Stimulated activated CD8-positive, alpha-beta memory T cell treated with anti-CD3 and anti-CD28 coated beads, Interleukin-2, amount 100 ng/mL, for 1 hour (primary cell): ENCODE measurements at regions not wholly inside any gene's neighbourhood (a gene's known extent, or its start where the extent isn't known, plus 50 kb on each side); places are given as distances from the start of the nearest gene placed in this dataset.

ENCODE experiments used
- DNase-seq, 2 donors: peaks; one replicate each; pipeline ENCODE4 v3.0.0-alpha.2; 2020; ENCODE audit warnings: low read depth in 2 of 2

- DNase-seq, result no peak
These were observed 120.7 kb upstream of the GSE1 start for GRCh38 chr16:85492295-85492864.

DNA sequence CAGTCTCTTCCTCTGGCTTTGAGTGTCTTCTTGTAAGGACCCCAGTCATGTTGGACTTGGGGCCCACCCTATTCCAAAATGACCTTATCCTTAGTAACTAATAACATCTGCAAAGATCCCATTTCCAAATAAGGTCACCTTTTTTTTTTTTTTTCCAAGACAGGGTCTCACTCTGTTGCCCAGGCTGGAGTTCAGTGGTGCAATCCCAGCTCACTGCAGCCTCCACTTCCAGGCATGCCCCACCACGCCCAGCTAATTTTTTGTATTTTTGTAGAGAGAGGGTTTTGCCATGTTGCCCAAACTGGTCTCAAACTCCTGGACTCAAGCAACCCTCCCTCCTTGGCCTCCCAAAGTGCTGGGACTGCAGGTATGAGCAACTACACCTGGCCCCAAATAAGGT lies 118.8 kb upstream of the GSE1 start:
- no peak for DNase-seq

DNA sequence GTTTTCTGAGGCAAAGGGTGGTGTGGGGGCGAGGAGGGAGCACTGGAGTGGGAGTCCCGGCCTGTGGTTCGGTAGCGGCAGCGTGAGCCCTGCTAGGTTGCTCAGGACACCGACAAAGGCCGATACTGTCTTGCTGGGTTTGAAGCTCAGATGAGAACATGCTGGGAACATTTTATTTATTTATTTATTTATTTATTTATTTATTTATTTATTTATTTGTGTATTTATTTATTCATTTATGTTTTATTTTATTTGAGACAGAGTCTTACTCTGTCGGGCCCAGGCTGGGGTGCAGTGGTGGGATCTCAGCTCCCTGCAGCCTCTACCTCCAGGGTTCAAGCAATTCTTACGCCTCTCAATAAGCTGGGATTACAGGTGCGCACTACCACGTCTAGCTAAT lies 117.9 kb upstream of the GSE1 start:
- no peak for DNase-seq

DNA sequence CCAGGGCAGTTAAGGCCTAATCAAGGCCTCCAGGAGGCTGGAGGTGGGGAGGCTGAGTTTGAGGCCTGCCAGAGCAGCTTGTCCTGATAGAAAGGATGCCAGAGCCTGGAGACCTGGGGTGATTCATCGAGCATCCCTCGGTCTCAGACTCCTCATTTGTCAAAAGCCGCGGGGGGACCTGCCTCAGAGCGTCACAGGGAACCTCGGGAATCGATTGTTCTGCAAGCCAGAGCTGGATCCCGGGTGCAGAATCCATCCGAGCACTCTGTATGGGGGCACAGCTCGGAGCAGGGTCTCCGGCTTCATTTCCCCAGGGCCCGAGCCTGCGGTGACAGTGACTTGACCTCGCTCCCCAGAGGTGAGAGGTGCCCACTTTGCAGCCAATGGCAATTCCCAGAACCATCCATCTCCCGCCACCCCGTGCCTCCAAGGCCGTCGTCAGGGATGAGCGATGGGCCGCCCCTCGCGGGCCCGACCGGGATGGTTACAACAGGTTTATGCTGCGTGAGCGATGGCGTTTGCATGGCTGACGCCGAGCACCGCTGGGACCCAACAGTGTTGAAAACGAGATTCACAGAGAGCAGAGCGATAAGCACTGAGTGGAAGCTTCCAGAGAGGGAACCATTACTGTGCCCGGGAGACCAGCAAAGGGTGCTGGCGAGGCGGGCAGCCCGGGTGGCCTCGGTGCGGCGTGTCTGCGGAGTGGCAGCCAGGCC lies 117.1 kb upstream of the GSE1 start:
- no peak for DNase-seq

DNA sequence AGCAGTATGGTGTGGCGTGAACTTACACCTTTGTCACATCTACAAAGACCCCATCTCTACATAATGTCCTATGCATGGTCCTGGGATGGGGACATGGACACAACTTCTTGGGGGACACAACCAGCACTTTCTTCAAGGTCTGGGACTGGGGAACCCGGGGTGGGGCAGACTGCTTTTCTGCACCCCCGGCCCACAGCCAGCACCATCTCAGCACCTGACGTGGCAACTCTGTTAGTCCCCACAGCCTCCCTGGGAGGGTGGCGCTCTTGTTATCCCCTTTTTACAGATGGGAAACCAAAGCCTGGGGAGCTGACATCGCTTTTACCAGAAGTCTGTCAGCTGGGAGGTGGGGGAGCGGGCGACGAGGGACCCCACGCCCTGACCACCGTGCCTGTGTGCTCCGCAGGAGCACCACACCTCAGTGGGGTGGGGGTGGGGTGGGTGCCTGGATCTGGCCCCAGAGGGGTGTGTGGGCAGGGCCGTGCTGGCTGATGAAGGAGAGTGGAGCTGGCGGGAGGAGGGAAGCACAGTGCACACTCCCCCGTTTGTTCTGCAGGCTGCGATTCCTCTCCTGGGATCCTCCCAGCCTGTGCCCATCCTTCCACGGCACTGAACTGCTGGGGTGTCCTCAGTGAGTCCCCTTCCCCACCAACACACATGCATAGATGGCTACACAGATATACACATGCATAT lies 115.4 kb upstream of the GSE1 start:
- DNase-seq, result no peak

DNA sequence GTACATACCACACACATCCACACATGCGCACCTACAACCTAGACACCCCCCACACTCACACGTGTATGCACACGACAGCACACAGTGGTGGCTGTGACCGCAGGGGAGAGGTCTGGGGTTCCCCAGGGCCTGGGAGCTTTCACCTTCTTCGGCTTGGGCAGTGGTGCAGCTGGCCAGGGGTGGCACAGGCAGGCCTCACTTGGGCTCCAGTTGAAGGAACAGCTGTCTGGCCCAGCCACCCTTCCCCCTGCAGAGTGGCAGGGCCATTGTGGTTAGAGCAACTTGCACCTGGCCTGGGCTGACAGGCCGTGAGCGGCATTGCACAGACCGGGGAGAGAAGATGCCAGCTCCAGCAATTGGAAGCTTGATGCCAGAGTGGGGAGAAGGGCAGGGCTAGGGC lies 114.5 kb upstream of the GSE1 start:
- no peak for DNase-seq

DNA sequence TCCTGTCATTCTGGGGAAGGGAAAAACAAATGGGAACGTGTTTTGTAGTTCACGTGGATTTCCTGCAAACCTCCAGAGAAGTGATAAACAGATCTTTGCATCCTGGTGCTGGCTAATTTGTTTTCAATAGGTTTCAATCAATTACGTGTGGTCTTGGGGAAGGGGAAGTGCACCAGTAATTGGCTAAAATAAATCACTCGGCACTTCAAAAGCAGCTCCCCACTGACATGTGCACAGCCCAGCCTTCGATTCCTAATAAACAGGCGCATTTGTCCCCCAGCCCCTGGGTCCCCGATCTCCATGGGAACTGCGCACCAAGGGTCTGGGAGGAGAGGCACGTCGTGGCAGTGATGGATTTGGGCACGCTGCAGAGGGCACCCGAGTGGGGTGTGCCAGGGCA lies 112.9 kb upstream of the GSE1 start:
- DNase-seq, result no peak

DNA sequence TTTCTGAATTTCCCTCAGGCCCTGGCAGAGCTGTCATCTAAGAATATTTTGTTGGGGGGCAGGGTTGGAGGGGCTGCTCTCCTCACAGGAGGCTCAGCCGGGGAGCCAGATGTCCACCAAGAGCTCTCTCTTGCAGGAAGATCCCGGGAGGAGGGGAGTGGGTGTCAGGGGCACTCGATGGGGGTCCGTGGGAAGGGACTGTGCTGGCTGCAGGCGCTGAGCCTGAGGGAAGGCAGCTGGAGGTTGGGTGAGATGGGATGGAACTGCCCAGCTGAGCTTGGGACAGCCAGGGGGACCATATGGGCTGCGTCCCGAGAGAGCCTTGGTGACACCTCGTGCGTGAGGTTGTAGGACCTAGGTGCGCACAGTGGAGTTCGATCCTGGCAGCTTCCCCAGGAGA lies 111.2 kb upstream of the GSE1 start:
- no peak for DNase-seq

- DNase-seq, result no peak
These were observed 110.8 kb upstream of the GSE1 start for GRCh38 chr16:85502357-85502756.

- no peak for DNase-seq
These were observed 109.4 kb upstream of the GSE1 start for GRCh38 chr16:85503679-85504231.

DNA sequence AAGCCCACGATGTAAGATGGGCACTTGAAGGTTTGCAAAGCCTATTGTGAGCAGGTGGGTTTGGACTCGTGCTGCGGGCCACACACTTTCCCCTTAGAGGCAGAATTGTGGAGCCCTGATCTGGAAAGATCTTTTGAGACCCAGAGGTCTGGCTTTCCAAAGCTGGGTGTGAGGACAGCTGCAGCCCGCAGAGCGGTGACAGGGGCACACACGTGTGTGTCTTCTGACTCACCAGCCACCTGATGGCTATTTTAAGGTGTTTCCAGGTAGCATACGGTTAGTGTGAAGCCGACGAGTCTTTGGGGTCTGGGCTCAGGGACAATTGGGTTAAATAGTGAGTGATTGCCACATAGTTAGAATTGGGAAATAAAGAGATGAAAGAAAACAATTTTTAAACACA lies 108.9 kb upstream of the GSE1 start:
- no peak for DNase-seq

- no peak for DNase-seq
These were observed 107.1 kb upstream of the GSE1 start for GRCh38 chr16:85505794-85506634.

DNA sequence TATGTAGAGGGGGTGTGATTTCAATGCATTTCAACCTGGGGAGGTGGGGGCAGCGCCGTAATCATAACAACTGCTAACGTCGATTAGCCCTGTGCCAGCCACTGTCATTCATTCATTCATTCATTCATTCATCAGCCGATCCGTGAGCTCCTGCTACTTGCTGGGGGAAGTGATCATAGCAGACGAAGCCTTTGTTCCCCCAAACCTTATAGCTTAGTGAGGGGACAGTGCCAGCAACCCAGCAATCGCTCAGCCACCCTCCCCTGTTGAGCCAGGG lies 106.5 kb upstream of the GSE1 start:
- no peak for DNase-seq

DNA sequence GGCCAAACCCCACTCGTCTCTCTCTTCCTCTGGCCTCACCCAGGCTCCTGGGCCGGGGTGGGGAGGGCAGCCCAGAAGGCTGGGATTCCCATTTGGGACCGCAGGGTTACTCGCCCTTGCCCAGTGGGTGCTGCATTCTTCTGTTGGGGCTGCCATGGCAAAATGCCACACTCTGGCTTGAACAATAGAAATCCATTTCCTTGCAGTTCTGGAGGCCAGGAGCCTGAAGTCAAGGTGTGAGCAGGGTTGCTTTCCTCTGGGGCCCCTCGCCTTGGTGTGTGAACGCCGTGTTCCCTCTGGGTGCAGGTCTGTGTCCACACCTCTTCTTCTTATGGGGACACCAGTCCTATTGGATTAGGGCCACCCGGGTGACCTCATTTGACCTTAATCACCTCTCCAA lies 105.8 kb upstream of the GSE1 start:
- DNase-seq, result no peak

DNA sequence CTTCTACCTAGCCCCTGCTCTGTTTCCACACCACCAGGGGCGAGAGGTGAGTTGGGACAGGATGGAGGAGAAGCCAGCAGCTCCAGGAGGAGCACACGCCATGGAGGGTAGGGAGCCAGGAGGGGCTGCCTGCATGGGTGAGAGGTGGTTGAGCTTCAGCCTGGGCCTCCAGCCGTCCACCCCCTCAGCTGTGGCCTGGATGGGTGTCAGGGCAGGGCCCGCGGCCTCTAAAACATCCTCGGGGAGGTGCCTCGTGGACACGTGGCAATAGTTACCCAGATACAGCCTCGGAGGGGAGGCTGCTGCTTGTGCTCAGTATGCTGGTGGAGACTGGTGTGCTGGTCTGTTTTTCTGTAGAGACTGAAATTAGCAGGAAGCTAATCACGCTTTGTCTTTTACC lies 104.7 kb upstream of the GSE1 start:
- DNase-seq, result no peak

DNA sequence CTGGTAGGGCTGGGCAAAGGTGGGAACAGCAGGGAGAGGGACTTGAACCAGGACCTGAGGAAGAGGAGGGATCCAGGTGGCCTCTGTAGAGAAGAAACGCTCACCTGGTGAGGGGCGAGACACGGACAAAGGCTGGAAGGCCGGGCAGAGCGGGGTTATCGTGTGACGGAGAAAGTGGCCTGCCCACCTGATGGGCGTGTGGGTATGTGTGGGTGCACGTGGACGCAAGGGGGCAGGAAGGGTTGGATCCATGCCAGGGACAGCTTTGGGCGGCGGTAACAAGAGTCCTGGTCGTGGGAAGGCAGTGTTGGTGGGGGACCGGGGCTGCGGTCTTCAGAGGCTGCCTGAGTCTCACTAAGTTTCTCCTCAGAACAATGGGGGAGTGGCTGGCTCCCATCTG lies 104.1 kb upstream of the GSE1 start:
- DNase-seq, result no peak

DNA sequence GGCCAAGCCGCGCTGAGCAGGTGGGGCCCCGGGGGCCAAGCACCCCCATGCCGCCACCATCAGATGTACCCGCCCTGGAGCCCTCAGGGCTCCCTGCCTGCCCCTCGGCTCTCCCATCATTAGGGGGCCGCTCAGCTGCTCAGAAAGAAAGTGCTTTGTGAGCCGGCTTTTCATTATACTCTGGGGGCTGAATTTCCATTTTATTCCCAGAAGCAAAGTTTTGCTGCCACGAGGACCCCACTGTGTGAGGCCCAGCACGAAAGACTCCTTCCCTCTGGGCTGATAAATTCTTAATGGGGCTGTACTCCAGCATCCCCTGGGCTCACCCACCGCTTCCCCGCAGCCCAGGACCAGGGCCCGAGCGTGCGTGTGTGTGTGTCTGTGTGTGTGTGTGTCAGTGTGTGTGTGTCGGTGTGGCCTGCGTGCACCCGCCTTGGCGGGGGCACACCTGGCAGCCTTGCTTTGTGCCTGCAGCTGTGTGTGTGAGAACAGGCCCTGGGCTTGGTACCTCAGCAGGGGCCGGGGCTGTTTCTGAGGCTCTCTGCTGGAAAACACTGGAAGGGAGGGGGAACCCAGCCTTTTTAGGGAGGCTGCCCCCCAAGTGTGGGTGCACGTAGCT lies 103.0 kb upstream of the GSE1 start:
- no peak for DNase-seq

DNA sequence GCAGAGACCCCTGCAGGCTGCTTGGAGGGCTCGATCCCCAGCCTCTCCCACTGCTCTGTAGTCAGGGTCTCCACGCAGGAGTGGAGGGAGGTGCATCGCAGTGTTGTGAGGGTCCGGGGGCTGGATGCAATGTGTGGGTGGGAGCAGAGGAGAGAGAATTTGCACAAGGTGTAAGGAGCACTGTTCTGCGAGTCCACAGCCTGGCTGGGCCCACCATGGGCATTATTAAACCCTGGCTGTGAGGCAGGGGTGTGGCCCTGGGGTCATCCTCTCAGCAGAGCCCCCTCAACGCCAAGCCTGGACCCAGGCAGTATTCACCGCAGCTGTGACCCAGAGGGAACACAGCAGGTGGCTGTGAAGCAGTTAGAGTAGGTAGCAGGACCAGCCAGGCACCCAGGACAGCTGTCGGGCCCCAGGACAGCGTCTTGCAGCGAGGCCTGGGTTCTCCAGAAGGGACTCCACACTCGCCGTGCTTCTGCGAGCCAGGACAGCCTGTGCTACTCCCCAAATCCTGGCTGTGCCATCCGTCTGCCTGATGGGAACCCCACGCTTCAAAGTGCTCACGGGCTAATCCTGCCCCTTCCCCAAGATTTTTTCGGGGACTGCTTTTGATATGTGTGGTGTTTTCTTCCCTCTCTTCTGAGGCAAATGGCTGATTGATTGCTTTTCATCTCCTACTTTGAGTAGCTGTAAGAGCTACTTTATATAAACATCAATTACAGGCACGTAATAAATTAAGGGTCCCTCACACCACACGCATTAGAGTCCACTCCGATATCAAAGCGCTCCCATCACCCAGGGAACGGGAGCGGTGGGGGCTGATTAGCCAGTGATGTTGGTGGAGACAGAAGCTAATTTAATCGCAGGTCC lies 100.9 kb upstream of the GSE1 start:
- no peak for DNase-seq

GRCh38 chr16:85512808-85513115 lies 100.4 kb upstream of the GSE1 start:
- DNase-seq, result no peak

DNA sequence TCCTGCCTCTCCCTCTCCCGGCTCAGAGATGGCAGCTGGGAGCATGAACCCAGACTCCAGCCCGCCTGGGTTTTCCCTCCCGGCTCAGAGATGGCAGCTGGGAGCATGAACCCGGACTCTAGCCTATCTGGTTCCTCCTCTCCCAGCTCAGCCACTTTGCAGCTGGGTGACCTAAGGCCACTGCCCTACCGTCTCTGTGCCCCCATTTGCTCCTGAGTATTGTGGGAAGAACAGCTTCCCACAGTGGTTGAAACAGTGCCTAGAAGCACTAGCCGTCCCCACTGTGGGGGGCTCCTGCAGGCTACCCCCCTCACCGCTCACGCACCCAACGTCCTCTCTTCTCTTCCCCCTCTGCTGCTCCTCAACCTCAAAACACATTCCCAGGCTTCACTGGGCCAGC lies 99.9 kb upstream of the GSE1 start:
- DNase-seq, result no peak

GRCh38 chr16:85513649-85514048 lies 99.5 kb upstream of the GSE1 start:
- DNase-seq, result no peak
